Fibroblast of mammary gland (primary cell): ENCODE measurements at regions not wholly inside any gene's neighbourhood (a gene's known extent, or its start where the extent isn't known, plus 50 kb on each side); places are given as distances from the start of the nearest gene placed in this dataset.
A peak's percentile ranks its signal among the peaks of the same experiment; 100 is the strongest.

Experiments used
- DNase-seq: peaks from one replicate; pipeline ENCODE4 v3.0.0-alpha.2; 2010; ENCODE audit warnings: low read depth
- H3K4me3 ChIP-seq: 2 replicates; pipeline ENCODE4 v1.5.1; 2011; ENCODE audit warnings: low read depth, mild to moderate bottlenecking, low read length, moderate library complexity; ENCODE audit not compliant: control insufficient read depth
- TF ChIP-seq, protein P1 (sequence below): conservative IDR thresholded peaks from 2 replicates; pipeline ENCODE4 v1.5.1; 2011; ENCODE audit warnings: low read depth, low read length, inconsistent platforms; ENCODE audit not compliant: control insufficient read depth, insufficient read depth

DNA sequence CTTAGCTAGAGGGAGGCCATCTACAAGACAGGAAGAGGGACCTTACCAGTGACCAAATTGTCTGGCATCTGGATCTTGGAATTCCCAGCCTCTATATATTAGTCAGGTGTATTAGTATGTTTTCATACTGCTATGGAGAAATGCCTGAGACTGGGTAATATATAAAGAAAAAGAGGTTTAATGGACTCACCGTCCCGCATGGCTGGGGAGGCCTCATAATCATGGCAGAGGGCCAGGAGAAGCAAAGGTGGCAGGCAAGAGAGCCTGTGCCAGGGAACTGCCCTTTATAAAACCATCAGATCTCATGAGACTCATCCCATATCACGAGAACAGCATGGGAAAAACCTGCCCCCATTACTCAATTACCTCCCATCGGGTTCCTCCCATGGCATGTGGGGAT lies 500.2 kb downstream of the SHISA9 start:
- H3K4me3 ChIP-seq, result no peak overlapping the region
- DNase-seq, result no peak
- TF ChIP-seq, protein P1, sequence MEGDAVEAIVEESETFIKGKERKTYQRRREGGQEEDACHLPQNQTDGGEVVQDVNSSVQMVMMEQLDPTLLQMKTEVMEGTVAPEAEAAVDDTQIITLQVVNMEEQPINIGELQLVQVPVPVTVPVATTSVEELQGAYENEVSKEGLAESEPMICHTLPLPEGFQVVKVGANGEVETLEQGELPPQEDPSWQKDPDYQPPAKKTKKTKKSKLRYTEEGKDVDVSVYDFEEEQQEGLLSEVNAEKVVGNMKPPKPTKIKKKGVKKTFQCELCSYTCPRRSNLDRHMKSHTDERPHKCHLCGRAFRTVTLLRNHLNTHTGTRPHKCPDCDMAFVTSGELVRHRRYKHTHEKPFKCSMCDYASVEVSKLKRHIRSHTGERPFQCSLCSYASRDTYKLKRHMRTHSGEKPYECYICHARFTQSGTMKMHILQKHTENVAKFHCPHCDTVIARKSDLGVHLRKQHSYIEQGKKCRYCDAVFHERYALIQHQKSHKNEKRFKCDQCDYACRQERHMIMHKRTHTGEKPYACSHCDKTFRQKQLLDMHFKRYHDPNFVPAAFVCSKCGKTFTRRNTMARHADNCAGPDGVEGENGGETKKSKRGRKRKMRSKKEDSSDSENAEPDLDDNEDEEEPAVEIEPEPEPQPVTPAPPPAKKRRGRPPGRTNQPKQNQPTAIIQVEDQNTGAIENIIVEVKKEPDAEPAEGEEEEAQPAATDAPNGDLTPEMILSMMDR, result no peak

- TF ChIP-seq, protein P1, result no peak
- no peak overlapping the region for H3K4me3 ChIP-seq
- no peak for DNase-seq
These were observed 501.2 kb downstream of the SHISA9 start for GRCh38 chr16:13402601-13403000.

GRCh38 chr16:13403326-13403725 lies 501.9 kb downstream of the SHISA9 start:
- DNase-seq, result no peak
- TF ChIP-seq, protein P1, result no peak
- H3K4me3 ChIP-seq, result no peak overlapping the region

GRCh38 chr16:13414154-13414553 lies 505.8 kb upstream of the ERCC4 start:
- DNase-seq, result peak; percentile 80
- TF ChIP-seq, protein P1, result no peak

GRCh38 chr16:13419589-13419988 lies 500.4 kb upstream of the ERCC4 start:
- TF ChIP-seq, protein P1, result no peak
- no peak for DNase-seq
- H3K4me3 ChIP-seq, result no peak overlapping the region

More at GRCh38 chr16:13414154-13414553, 505.8 kb upstream of the ERCC4 start:
- no peak overlapping the region for H3K4me3 ChIP-seq

DNA sequence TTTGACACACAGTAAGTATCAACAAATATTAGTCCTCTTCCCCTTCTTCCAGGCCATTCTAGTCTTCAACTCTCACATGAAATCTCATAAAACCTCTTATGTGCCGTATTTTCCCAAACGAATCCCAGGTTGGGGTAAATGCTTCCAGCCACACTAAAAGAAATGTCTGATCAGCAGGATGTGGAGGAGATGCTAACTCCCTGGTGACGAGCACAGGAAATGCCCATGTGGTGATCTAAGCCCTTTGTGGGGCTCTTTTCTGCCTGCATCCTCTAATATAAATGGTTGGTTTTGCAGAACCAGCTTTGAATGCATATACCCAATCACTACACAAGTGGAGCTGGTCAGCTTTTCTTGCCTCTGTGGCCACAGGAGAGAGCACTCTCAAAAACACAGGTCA lies 498.2 kb upstream of the ERCC4 start:
- TF ChIP-seq, protein P1, result no peak
- DNase-seq, result peak; percentile 54
- no peak overlapping the region for H3K4me3 ChIP-seq

DNA sequence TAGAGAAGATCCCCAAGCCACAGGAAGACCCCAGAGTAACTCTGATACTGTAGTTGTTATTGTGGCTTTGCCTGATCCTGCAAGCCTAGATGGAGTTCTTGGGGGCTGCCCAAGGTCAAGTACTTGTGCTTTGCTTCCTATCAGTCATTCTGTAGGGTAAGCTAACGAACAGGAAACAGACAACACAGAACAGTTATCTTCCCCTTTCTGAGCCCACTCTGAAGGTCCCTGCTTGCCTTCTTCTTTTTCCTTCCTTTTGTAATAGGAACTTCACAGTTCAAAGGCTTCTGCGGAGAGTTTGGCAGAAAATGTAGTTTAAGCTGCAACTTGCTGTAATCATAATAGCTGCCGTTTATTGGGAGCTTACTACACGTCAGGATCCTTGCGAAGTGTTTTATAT lies 494.1 kb upstream of the ERCC4 start:
- DNase-seq, result no peak
- no peak overlapping the region for H3K4me3 ChIP-seq
- TF ChIP-seq, protein P1, result no peak
